IMR-90 (cell line): ENCODE measurements at regions not wholly inside any gene's neighbourhood (a gene's known extent, or its start where the extent isn't known, plus 50 kb on each side); places are given as distances from the start of the nearest gene placed in this dataset.

ENCODE experiments used
- ATAC-seq: fragments of 200-7000 bp; cut with Tn5 transposase; 2 replicates; pipeline ENCODE4 v1.9.1; 2020; ENCODE audit warnings: low read depth, mild to moderate bottlenecking, moderate library complexity
- BruUV-seq: library from RNA; stranded (reverse); fragments of 400-500 nt; replicated peaks from 2 replicates; lab custom pipeline; 2021; lab: Mats Ljungman, UMichigan
- CTCF ChIA-PET: fragments of 300-600 bp; formaldehyde crosslinking; extraction: SDS; loops from one replicate; lab custom pipeline; 2021; ENCODE audit warnings: antibody characterized with exemption; lab: Yijun Ruan, JAX
- POLR2A ChIA-PET: fragments of 300-600 bp; sonication (Branson Sonifier 250); formaldehyde crosslinking; loops from one replicate; lab custom pipeline; 2022; ENCODE audit warnings: antibody characterized with exemption; ENCODE audit not compliant: unreplicated experiment; lab: Charles Lee
- DNase-seq: peaks from one replicate; pipeline ENCODE4 v3.0.0; 2013
- H2AFZ ChIP-seq: replicated peaks from 2 replicates; pipeline ENCODE3; 2013; ENCODE audit warnings: low read length, mild to moderate bottlenecking; ENCODE audit not compliant: poor library complexity
- H2AK5ac ChIP-seq: 2 replicates; pipeline ENCODE4 v1.6.1; 2013; ENCODE audit warnings: low read depth, low read length, inconsistent platforms
- H2AK9ac ChIP-seq: replicated peaks from 2 replicates; pipeline ENCODE3; 2013; ENCODE audit warnings: mild to moderate bottlenecking, low read depth, low read length, moderate library complexity; ENCODE audit not compliant: poor library complexity
- H2BK120ac ChIP-seq: 2 replicates; pipeline ENCODE4 v1.6.1; 2013; ENCODE audit warnings: low read depth, low read length, inconsistent platforms
- H2BK15ac ChIP-seq: 3 replicates; pipeline ENCODE4 v1.6.1; 2013; ENCODE audit warnings: low read depth, low read length, inconsistent platforms
- H2BK20ac ChIP-seq: 2 replicates; pipeline ENCODE4 v1.6.1; 2013; ENCODE audit warnings: low read depth, mild to moderate bottlenecking, inconsistent platforms, low read length, moderate library complexity
- H2BK5ac ChIP-seq: 2 replicates; pipeline ENCODE4 v1.6.1; 2013; ENCODE audit warnings: mild to moderate bottlenecking, low read depth, low read length, inconsistent platforms; ENCODE audit not compliant: poor library complexity, severe bottlenecking
- H3K14ac ChIP-seq: replicated peaks from 2 replicates; pipeline ENCODE4 v1.6.1; 2013; ENCODE audit warnings: low read depth, low read length, inconsistent platforms
- H3K18ac ChIP-seq: 2 replicates; pipeline ENCODE4 v1.6.1; 2013; ENCODE audit warnings: low read depth, low read length, control low read depth
- H3K23ac ChIP-seq: 2 replicates; pipeline ENCODE4 v1.6.1; 2013; ENCODE audit warnings: low read depth, low read length, inconsistent platforms
- H3K27ac ChIP-seq: 2 replicates; pipeline ENCODE4 v1.5.1; 2013; ENCODE audit warnings: mild to moderate bottlenecking, control low read depth, low read length; ENCODE audit not compliant: insufficient read depth
- H3K27me3 ChIP-seq: 2 replicates; pipeline ENCODE4 v1.6.1; 2013; ENCODE audit warnings: low read length; ENCODE audit not compliant: control insufficient read depth, insufficient read depth
- H3K36me3 ChIP-seq: 2 replicates; pipeline ENCODE4 v1.6.1; 2013; ENCODE audit warnings: low read length, mixed read lengths; ENCODE audit not compliant: control insufficient read depth, insufficient read depth
- H3K4ac ChIP-seq: 2 replicates; pipeline ENCODE4 v1.6.1; 2013; ENCODE audit warnings: low read depth, low read length, inconsistent platforms
- H3K4me1 ChIP-seq: 2 replicates; pipeline ENCODE4 v1.6.1; 2013; ENCODE audit warnings: low read length, mixed read lengths; ENCODE audit not compliant: control insufficient read depth, insufficient read depth
- H3K4me2 ChIP-seq: 2 replicates; pipeline ENCODE4 v1.6.1; 2013; ENCODE audit warnings: low read depth, mild to moderate bottlenecking, control low read depth, low read length, moderate library complexity
- H3K4me3 ChIP-seq: 2 replicates; pipeline ENCODE4 v1.5.1; 2013; ENCODE audit warnings: low read depth, mild to moderate bottlenecking, control low read depth, low read length, moderate library complexity; ENCODE audit not compliant: insufficient read depth
- H3K56ac ChIP-seq: 2 replicates; pipeline ENCODE4 v1.6.1; 2013; ENCODE audit warnings: low read length, inconsistent platforms; ENCODE audit not compliant: insufficient read depth; ENCODE audit errors: extremely low read depth
- H3K79me1 ChIP-seq, 2 experiments: 2 replicates each; pipeline ENCODE4 v1.6.1; 2013; ENCODE audit warnings: low read length in 2 of 2, inconsistent platforms in 1 of 2, low read depth in 1 of 2
- H3K9ac ChIP-seq: 2 replicates; pipeline ENCODE4 v1.6.1; 2013; ENCODE audit warnings: low read depth, low read length, control low read depth
- H3K9me1 ChIP-seq: 2 replicates; pipeline ENCODE4 v1.6.1; 2013; ENCODE audit warnings: low read length, inconsistent platforms; ENCODE audit not compliant: insufficient read depth
- H3K9me3 ChIP-seq: 2 replicates; pipeline ENCODE4 v1.6.1; 2013; ENCODE audit warnings: low read length; ENCODE audit not compliant: control insufficient read depth, insufficient read depth
- H4K20me1 ChIP-seq: 2 replicates; pipeline ENCODE4 v1.6.1; 2013; ENCODE audit warnings: low read length, inconsistent platforms; ENCODE audit not compliant: insufficient read depth
- H4K5ac ChIP-seq: 2 replicates; pipeline ENCODE4 v1.6.1; 2013; ENCODE audit warnings: mild to moderate bottlenecking, low read depth, low read length, control low read depth
- H4K8ac ChIP-seq, 2 experiments: 2 replicates each; pipeline ENCODE4 v1.6.1; 2013; ENCODE audit warnings: low read depth in 2 of 2, low read length in 2 of 2, control low read depth in 1 of 2, inconsistent platforms in 1 of 2
- H4K91ac ChIP-seq: 2 replicates; pipeline ENCODE4 v1.6.1; 2013; ENCODE audit warnings: low read depth, low read length, inconsistent platforms; ENCODE audit not compliant: insufficient read depth
- BHLHE40 ChIP-seq: fragments of 150-350 bp; IDR thresholded peaks from 2 replicates; pipeline ENCODE4 v1.6.1; 2016; ENCODE audit warnings: mild to moderate bottlenecking, low read depth, low read length
- FOS ChIP-seq: fragments of 150-350 bp; IDR thresholded peaks from 2 replicates; pipeline ENCODE4 v1.6.1; 2016; ENCODE audit warnings: low read depth, low read length
- MAFK ChIP-seq: IDR thresholded peaks from 2 replicates; pipeline ENCODE4 v1.6.1; 2012; ENCODE audit warnings: low read depth, low read length, improper control_type of control experiment
- RAD21 ChIP-seq: IDR thresholded peaks from 2 replicates; pipeline ENCODE4 v1.6.1; 2012; ENCODE audit warnings: low read length, improper control_type of control experiment
- RCOR1 ChIP-seq: IDR thresholded peaks from 2 replicates; pipeline ENCODE4 v1.6.1; 2012; ENCODE audit warnings: mild to moderate bottlenecking, low read length, improper control_type of control experiment; ENCODE audit not compliant: insufficient replicate concordance
- RFX5 ChIP-seq: IDR thresholded peaks from 2 replicates; pipeline ENCODE4 v1.8.0; 2012; ENCODE audit warnings: low read depth, mild to moderate bottlenecking, low read length, moderate library complexity
- WGBS, 2 experiments: methylation state at CpG; one replicate each; pipeline versions ENCODE4 v1.1.5 to v1.1.7; 2013; ENCODE audit warnings: missing lambda C conversion rate in 2 of 2; ENCODE audit not compliant: insufficient read length in 1 of 2; ENCODE audit errors: extremely low coverage in 2 of 2; 5-methylcytosine and 5-hydroxymethylcytosine counted together
- dilution Hi-C: fragments of 300-500 bp; cut with HindIII; formaldehyde crosslinking; loops from one replicate; pipeline ENCODE4 v1.14.3; 2018; ENCODE audit warnings: low sequenced_read_pairs; ENCODE audit not compliant: unreplicated experiment
- in situ Hi-C: fragments of 300-500 bp; cut with MboI; formaldehyde crosslinking; loops from 3 replicates; pipeline ENCODE4 v1.14.3; 2019; ENCODE audit warnings: low sequenced_read_pairs, inconsistent platforms, mixed read lengths
- intact Hi-C: fragments of 100-400 bp; cut with micrococcal nuclease; formaldehyde crosslinking; loops from 2 replicates; pipeline ENCODE4 v1.10.0; 2022
- TF ChIP-seq, protein P1 (sequence below): fragments of 150-350 bp; IDR thresholded peaks from 2 replicates; pipeline ENCODE4 v1.6.1; 2016; ENCODE audit warnings: low read depth, mild to moderate bottlenecking, low read length, moderate library complexity, borderline replicate concordance
- TF ChIP-seq, protein P2 (sequence below): conservative IDR thresholded peaks from 2 replicates; pipeline ENCODE4 v1.5.1; 2012; ENCODE audit warnings: mild to moderate bottlenecking, low read depth, low read length, improper control_type of control experiment

DNA sequence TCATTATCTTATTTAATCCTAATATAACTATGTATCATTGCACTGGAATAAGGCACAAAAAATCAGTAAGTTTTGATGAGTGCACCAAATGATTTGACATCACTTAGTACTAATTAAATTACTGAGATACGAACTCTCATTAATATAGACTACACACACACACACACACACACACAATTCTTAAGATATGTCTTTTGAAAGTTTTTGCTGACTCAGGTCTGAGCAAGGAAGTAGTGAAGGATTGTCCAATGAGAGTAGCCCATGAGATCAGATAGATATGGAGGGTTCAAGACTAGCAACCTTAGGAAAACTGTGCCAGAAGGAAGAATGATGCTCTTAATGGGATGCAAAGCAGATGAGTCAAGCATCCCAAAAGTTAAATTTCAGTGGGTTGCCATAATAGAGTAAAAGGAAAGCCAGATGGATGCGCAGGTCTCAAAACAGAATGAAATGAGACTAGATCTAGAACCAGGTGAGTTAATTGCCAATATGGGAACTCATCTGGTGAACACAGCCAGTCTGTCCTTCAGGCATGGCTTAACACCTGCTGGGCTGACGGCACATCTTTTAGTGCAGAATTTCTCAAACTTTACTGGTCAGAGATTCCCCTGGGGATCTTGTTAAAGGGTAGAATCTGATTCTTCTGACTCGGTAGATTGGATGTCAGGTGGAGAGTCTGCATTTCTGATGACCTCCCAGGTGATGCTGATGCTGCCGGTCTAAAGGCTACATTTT lies 197.0 kb upstream of the NR4A3 start:
- in situ Hi-C loops (no loop called here), dilution Hi-C loops (no loop called here), intact Hi-C loops (no loop called here)
- Histone ChIP-seq H2AK5ac (no peak overlapping the region), H3K9ac (no peak overlapping the region), H3K9me3 (no peaks in the 10 kb centered on the region), H2BK120ac (no peak overlapping the region), H4K20me1 (no peaks in the 10 kb centered on the region), H2BK5ac (no peak overlapping the region), H2AFZ (no peak overlapping the region), H3K18ac (no peak overlapping the region), H3K23ac (no peak overlapping the region), H2AK9ac (no peak overlapping the region), H2BK15ac (no peak overlapping the region), H3K4me1 (no peaks in the 10 kb centered on the region), H3K4me2 (no peak overlapping the region), H4K5ac (no peak overlapping the region), H4K91ac (no peak overlapping the region), H3K27ac (no peak overlapping the region), H3K9me1 (no peaks in the 10 kb centered on the region), H3K14ac (no peak overlapping the region), H3K4me3 (no peak overlapping the region), H3K79me1 (no peaks in the 10 kb centered on the region), H3K36me3 (no peaks in the 10 kb centered on the region), H4K8ac (no peak overlapping the region), H3K56ac (no peak overlapping the region), H2BK20ac (no peak overlapping the region), H3K4ac (no peak overlapping the region), H3K27me3 (peaks cover 5% of the 10 kb centered on the region)
- 43% methylated on average over 1 of the region's 5 CpGs; no CpG with 5 or more reads in 1 of the 2 experiments for WGBS, 2 experiments
- ATAC-seq (no peak), DNase-seq (no peak)
- no TSS peak for BruUV-seq
- ChIA-PET CTCF (no interaction called here), POLR2A (no interaction called here)
- TF ChIP-seq FOS (no peak), RCOR1 (no peak), BHLHE40 (no peak), RFX5 (no peak), RAD21 (no peak), MAFK (peak; percentile 91)
- TF ChIP-seq, protein P1, sequence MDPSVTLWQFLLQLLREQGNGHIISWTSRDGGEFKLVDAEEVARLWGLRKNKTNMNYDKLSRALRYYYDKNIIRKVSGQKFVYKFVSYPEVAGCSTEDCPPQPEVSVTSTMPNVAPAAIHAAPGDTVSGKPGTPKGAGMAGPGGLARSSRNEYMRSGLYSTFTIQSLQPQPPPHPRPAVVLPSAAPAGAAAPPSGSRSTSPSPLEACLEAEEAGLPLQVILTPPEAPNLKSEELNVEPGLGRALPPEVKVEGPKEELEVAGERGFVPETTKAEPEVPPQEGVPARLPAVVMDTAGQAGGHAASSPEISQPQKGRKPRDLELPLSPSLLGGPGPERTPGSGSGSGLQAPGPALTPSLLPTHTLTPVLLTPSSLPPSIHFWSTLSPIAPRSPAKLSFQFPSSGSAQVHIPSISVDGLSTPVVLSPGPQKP = no peak
- TF ChIP-seq, protein P2, sequence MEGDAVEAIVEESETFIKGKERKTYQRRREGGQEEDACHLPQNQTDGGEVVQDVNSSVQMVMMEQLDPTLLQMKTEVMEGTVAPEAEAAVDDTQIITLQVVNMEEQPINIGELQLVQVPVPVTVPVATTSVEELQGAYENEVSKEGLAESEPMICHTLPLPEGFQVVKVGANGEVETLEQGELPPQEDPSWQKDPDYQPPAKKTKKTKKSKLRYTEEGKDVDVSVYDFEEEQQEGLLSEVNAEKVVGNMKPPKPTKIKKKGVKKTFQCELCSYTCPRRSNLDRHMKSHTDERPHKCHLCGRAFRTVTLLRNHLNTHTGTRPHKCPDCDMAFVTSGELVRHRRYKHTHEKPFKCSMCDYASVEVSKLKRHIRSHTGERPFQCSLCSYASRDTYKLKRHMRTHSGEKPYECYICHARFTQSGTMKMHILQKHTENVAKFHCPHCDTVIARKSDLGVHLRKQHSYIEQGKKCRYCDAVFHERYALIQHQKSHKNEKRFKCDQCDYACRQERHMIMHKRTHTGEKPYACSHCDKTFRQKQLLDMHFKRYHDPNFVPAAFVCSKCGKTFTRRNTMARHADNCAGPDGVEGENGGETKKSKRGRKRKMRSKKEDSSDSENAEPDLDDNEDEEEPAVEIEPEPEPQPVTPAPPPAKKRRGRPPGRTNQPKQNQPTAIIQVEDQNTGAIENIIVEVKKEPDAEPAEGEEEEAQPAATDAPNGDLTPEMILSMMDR = no peak
